ENCODE measurements at regions not wholly inside any gene's neighbourhood (a gene's known extent, or its start where the extent isn't known, plus 50 kb on each side); places are given as distances from the start of the nearest gene placed in this dataset.

- Histone ChIP-seq H3K4me3 (no peak overlapping the region), H3K9me3 (replicated peaks in 1 of 11) (no peaks in the 10 kb centered on the region), H3K27me3 (no peaks in the 10 kb centered on the region), H3K9ac (no peak overlapping the region), H3K4me2 (no peak overlapping the region), H4K20me1 (no peaks in the 10 kb centered on the region), H3K27ac (no peak overlapping the region), H3K4me1 (no peaks in the 10 kb centered on the region), H3K36me3 (no peaks in the 10 kb centered on the region)
- TF ChIP-seq Cebpa-rat (IDR thresholded peaks at IDR 0.05), result no peak
Observed at GRCh38 chr7:145313551-145313950, 477.7 kb upstream of the TPK1 start.

GRCh38 chr7:145293754-145294153, 457.9 kb upstream of the TPK1 start:
- no peaks in the 10 kb centered on the region for H4K20me1 ChIP-seq
- no peak for TF ChIP-seq Cebpa-rat (IDR thresholded peaks at IDR 0.05)

GRCh38 chr7:145293228-145293701, 457.4 kb upstream of the TPK1 start:
- H3K27ac ChIP-seq, result no peak overlapping the region
- no peak for TF ChIP-seq Cebpa-rat (IDR thresholded peaks at IDR 0.05)
- no peaks in the 10 kb centered on the region for H3K27me3 ChIP-seq
- no peaks in the 10 kb centered on the region for H3K9me3 ChIP-seq (replicated peaks in 1 of 11)
- no peak overlapping the region for H3K4me3 ChIP-seq
- no peaks in the 10 kb centered on the region for H3K36me3 ChIP-seq
- H3K4me2 ChIP-seq, result no peak overlapping the region
- no peak overlapping the region for H3K9ac ChIP-seq
- no peaks in the 10 kb centered on the region for H3K4me1 ChIP-seq
- H4K20me1 ChIP-seq, result no peaks in the 10 kb centered on the region

More at GRCh38 chr7:145293754-145294153, 457.9 kb upstream of the TPK1 start:
- Histone ChIP-seq H3K27me3 (no peaks in the 10 kb centered on the region), H3K4me2 (no peak overlapping the region), H3K27ac (no peak overlapping the region), H3K9me3 (replicated peaks in 1 of 11) (no peaks in the 10 kb centered on the region), H3K9ac (no peak overlapping the region), H3K4me3 (no peak overlapping the region), H3K36me3 (no peaks in the 10 kb centered on the region), H3K4me1 (no peaks in the 10 kb centered on the region)

- Histone ChIP-seq H3K27ac (no peak overlapping the region), H3K9ac (no peak overlapping the region), H3K4me3 (no peak overlapping the region), H3K4me2 (no peak overlapping the region), H3K4me1 (no peaks in the 10 kb centered on the region), H3K9me3 (replicated peaks in 1 of 11) (no peaks in the 10 kb centered on the region), H4K20me1 (no peaks in the 10 kb centered on the region), H3K27me3 (no peaks in the 10 kb centered on the region), H3K36me3 (no peaks in the 10 kb centered on the region)
- no peak for TF ChIP-seq Cebpa-rat (IDR thresholded peaks at IDR 0.05)
Observed at GRCh38 chr7:145289384-145289783, 453.5 kb upstream of the TPK1 start.

- Histone ChIP-seq H4K20me1 (no peaks in the 10 kb centered on the region), H3K36me3 (no peaks in the 10 kb centered on the region), H3K9me3 (replicated peaks in 1 of 11) (peaks cover 20 to 33% (median 25%) of the 10 kb centered on the region in 11 experiments), H3K9ac (no peak overlapping the region), H3K4me3 (no peak overlapping the region), H3K27ac (no peak overlapping the region), H3K4me2 (no peak overlapping the region), H3K4me1 (no peaks in the 10 kb centered on the region), H3K27me3 (no peaks in the 10 kb centered on the region)
- TF ChIP-seq Cebpa-rat (IDR thresholded peaks at IDR 0.05), result no peak
Observed at GRCh38 chr7:145276118-145276517, 440.3 kb upstream of the TPK1 start.

- H3K27ac ChIP-seq, result no peak overlapping the region
- H3K4me2 ChIP-seq, result no peak overlapping the region
- H4K20me1 ChIP-seq, result no peaks in the 10 kb centered on the region
- H3K4me3 ChIP-seq, result no peak overlapping the region
- no peak for TF ChIP-seq Cebpa-rat (IDR thresholded peaks at IDR 0.05)
- no peaks in the 10 kb centered on the region for H3K4me1 ChIP-seq
- no peaks in the 10 kb centered on the region for H3K36me3 ChIP-seq
- H3K9ac ChIP-seq, result no peak overlapping the region
- H3K9me3 ChIP-seq (replicated peaks in 1 of 11), result peaks cover 0 to 4% (median 0%) of the 10 kb centered on the region in 11 experiments; a peak in 2 of 22 replicates
- H3K27me3 ChIP-seq, result no peaks in the 10 kb centered on the region
Observed at GRCh38 chr7:145269418-145270161, 433.7 kb upstream of the TPK1 start.

GRCh38 chr7:145265180-145265579, 429.3 kb upstream of the TPK1 start:
- Histone ChIP-seq H3K9me3 (replicated peaks in 1 of 11) (peaks cover 0 to 4% (median 0%) of the 10 kb centered on the region in 11 experiments; a peak in 2 of 22 replicates), H3K27ac (no peak overlapping the region), H4K20me1 (no peaks in the 10 kb centered on the region)

GRCh38 chr7:145263886-145264285, 428.0 kb upstream of the TPK1 start:
- Histone ChIP-seq H4K20me1 (no peaks in the 10 kb centered on the region), H3K9ac (no peak overlapping the region), H3K4me2 (peak overlapping the region in 2 of 11 experiments; percentile 11 to 41; a peak in 2 of 22 replicates), H3K27me3 (no peaks in the 10 kb centered on the region), H3K9me3 (replicated peaks in 1 of 11) (no peaks in the 10 kb centered on the region), H3K36me3 (no peaks in the 10 kb centered on the region), H3K4me1 (peaks cover 0 to 8% (median 2%) of the 10 kb centered on the region in 10 experiments; a peak in 5 of 20 replicates), H3K27ac (no peak overlapping the region), H3K4me3 (no peak overlapping the region)
- TF ChIP-seq Cebpa-rat (IDR thresholded peaks at IDR 0.05), result no peak

More at GRCh38 chr7:145265180-145265579, 429.3 kb upstream of the TPK1 start:
- peaks cover 0 to 8% (median 2%) of the 10 kb centered on the region in 10 experiments; a peak in 5 of 20 replicates for H3K4me1 ChIP-seq
- no peak overlapping the region for H3K9ac ChIP-seq
- no peak overlapping the region for H3K4me2 ChIP-seq
- no peak for TF ChIP-seq Cebpa-rat (IDR thresholded peaks at IDR 0.05)
- no peaks in the 10 kb centered on the region for H3K36me3 ChIP-seq
- no peak overlapping the region for H3K4me3 ChIP-seq
- no peaks in the 10 kb centered on the region for H3K27me3 ChIP-seq

GRCh38 chr7:145252031-145252430, 416.2 kb upstream of the TPK1 start:
- H4K20me1 ChIP-seq, result no peaks in the 10 kb centered on the region
- no peak overlapping the region for H3K9ac ChIP-seq
- H3K4me3 ChIP-seq, result no peak overlapping the region
- no peak overlapping the region for H3K27ac ChIP-seq
- H3K4me1 ChIP-seq, result no peaks in the 10 kb centered on the region
- no peak overlapping the region for H3K4me2 ChIP-seq
- H3K9me3 ChIP-seq (replicated peaks in 1 of 11), result peaks cover 0 to 12% (median 4%) of the 10 kb centered on the region in 11 experiments; a peak in 9 of 22 replicates
- no peaks in the 10 kb centered on the region for H3K27me3 ChIP-seq
- no peaks in the 10 kb centered on the region for H3K36me3 ChIP-seq
- TF ChIP-seq Cebpa-rat (IDR thresholded peaks at IDR 0.05), result no peak

- Histone ChIP-seq H3K4me3 (no peak overlapping the region), H3K9me3 (replicated peaks in 1 of 11) (0 out of 22 replicates have a peak, but pooled peaks cover 0 to 5% (median 0%) of the 10 kb centered on the region in 11 experiments), H3K9ac (no peak overlapping the region), H3K4me1 (no peaks in the 10 kb centered on the region), H3K27ac (no peak overlapping the region), H3K4me2 (no peak overlapping the region), H3K36me3 (no peaks in the 10 kb centered on the region), H4K20me1 (no peaks in the 10 kb centered on the region), H3K27me3 (no peaks in the 10 kb centered on the region)
- no peak for TF ChIP-seq Cebpa-rat (IDR thresholded peaks at IDR 0.05)
Observed at GRCh38 chr7:145224775-145225174, 388.9 kb upstream of the TPK1 start.
